Small intestine (tissue), 7 donors: ENCODE measurements at regions not wholly inside any gene's neighbourhood (a gene's known extent, or its start where the extent isn't known, plus 50 kb on each side); places are given as distances from the start of the nearest gene placed in this dataset.

Experiments used
- DNase-seq, 2 donors: peaks; one replicate each; pipeline versions ENCODE4 v3.0.0 to v3.0.0-alpha.2; 2013
- FAIRE-seq: peaks from 2 replicates; lab custom pipeline; 2012; peaks lifted over from hg19 to GRCh38; lab: Jason Lieb, UNC
- H3K27ac ChIP-seq, 3 donors: one replicate each; pipeline ENCODE4 v1.5.1; 2013; ENCODE audit warnings: low read length in 2 of 3, mild to moderate bottlenecking in 2 of 3, control low read depth in 1 of 3, inconsistent platforms in 1 of 3, low read depth in 1 of 3, moderate library complexity in 1 of 3
- H3K27me3 ChIP-seq, 3 donors: one replicate each; pipeline ENCODE4 v1.6.1; 2013; ENCODE audit warnings: low read length in 3 of 3, inconsistent platforms in 1 of 3; ENCODE audit not compliant: control insufficient read depth in 3 of 3, insufficient read depth in 3 of 3
- H3K36me3 ChIP-seq, 3 donors: one replicate each; pipeline ENCODE4 v1.6.1; 2013; ENCODE audit warnings: low read length in 3 of 3, inconsistent platforms in 1 of 3, low read depth in 1 of 3, mild to moderate bottlenecking in 1 of 3, moderate library complexity in 1 of 3; ENCODE audit not compliant: control insufficient read depth in 3 of 3, insufficient read depth in 2 of 3
- H3K4me1 ChIP-seq, 3 donors: one replicate each; pipeline ENCODE4 v1.6.1; 2013; ENCODE audit warnings: low read length in 2 of 3, inconsistent platforms in 1 of 3, low read depth in 1 of 3, mild to moderate bottlenecking in 1 of 3, moderate library complexity in 1 of 3; ENCODE audit not compliant: control insufficient read depth in 3 of 3, insufficient read depth in 2 of 3
- H3K4me3 ChIP-seq, 3 donors: one replicate each; pipeline ENCODE4 v1.5.1; 2013; ENCODE audit warnings: low read length in 3 of 3, control low read depth in 1 of 3, inconsistent platforms in 1 of 3, low read depth in 1 of 3, mild to moderate bottlenecking in 1 of 3, moderate library complexity in 1 of 3
- H3K9me3 ChIP-seq, 2 donors: one replicate each; pipeline ENCODE4 v1.6.1; 2013; ENCODE audit warnings: low read depth in 1 of 2, low read length in 1 of 2; ENCODE audit not compliant: control insufficient read depth in 2 of 2, insufficient read depth in 1 of 2
- WGBS, 3 donors: extraction: QIAGEN DNeasy Blood & Tissue Kit; methylation state at CpG; one replicate each; pipeline ENCODE4 v1.1.7; 2013; 5-methylcytosine and 5-hydroxymethylcytosine counted together
- donor health status: healthy with polysubstance abuse.
- donor health status: control.
- donor health status: control.
- donor health status: Bipolar disorder and iron deficiency.
- donor health status: healthy.

DNA sequence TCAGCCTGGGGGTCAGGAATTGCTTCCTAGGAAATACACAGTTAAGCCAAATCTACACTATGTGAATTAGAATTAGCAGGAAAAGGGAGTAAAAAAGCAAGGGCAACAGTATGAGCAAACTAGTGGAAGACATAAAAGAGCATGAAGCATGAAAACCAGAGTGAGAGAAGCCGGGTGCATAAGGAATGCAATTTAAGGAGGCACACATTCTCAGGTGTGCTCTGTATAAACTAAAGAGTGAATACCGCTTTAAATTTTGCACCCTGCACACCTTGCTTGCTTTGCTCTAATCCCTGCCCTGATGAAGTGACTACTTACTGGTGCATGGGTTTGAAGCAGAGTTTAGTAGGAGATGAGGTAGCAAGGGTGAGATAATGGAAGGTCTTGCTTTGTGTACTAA, 65.7 kb upstream of the EPHA4 start:
- WGBS, 3 donors = 81 to 86% (median 86%) methylated on average over 2 of the region's 2 CpGs
- no peaks in the 10 kb centered on the region for H3K36me3 ChIP-seq
- H3K27ac ChIP-seq = no peak overlapping the region
- H3K27me3 ChIP-seq = no peaks in the 10 kb centered on the region
- FAIRE-seq = no peak
- no peaks in the 10 kb centered on the region for H3K4me1 ChIP-seq
- DNase-seq = no peak
- H3K4me3 ChIP-seq = no peak overlapping the region
- no peaks in the 10 kb centered on the region for H3K9me3 ChIP-seq

DNA sequence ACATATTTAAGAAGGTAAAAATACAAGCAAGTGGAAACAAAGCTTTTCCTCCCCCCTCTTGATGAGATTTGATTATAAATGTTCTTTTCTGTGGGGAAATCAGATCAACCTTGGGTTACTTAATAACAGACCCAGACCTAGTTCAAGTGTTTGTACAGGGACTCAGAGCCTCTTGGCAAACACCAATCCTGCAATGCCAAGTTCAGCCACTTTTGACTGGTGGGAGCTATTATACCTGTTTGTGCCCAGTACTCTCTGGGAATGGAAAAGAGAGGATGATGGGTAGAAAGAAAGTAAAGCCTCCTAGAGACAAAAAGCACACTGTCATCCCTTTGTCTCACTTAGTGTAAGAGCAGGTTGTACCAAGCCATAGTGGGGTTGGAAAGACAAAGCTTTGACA, 63.8 kb upstream of the EPHA4 start:
- FAIRE-seq = no peak
- no peaks in the 10 kb centered on the region for H3K27me3 ChIP-seq
- H3K36me3 ChIP-seq = no peaks in the 10 kb centered on the region
- no peaks in the 10 kb centered on the region for H3K9me3 ChIP-seq
- DNase-seq = peak in 1 of 2 donors; percentile 16
- H3K27ac ChIP-seq = no peak overlapping the region
- no peak overlapping the region for H3K4me3 ChIP-seq
- H3K4me1 ChIP-seq = no peaks in the 10 kb centered on the region

DNA sequence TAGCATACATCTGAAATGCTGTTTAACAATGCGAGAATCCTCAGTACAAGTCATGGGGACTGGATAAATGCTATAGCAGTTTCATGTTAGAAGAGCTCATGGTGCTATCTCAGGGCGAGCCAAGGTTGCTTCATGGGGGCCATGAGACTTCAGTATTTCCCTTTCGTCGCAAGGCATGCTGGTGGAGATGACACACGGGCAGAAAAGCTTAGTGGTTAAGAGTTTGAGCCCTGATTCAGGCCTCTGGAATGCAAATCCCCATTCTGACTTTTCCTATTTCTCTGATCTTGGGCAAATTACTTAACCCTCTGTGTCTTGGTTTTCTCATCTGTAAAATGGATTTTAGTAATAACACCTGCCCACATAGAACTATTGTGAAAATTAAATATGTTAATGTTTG, 57.4 kb upstream of the EPHA4 start:
- no peak overlapping the region for H3K27ac ChIP-seq
- no peaks in the 10 kb centered on the region for H3K36me3 ChIP-seq
- H3K9me3 ChIP-seq = no peaks in the 10 kb centered on the region
- H3K4me3 ChIP-seq = no peak overlapping the region
- DNase-seq (no peak), FAIRE-seq (no peak)
- no peaks in the 10 kb centered on the region for H3K27me3 ChIP-seq
- H3K4me1 ChIP-seq = no peaks in the 10 kb centered on the region
- 78 to 80% (median 80%) methylated on average over 5 of the region's 5 CpGs for WGBS, 3 donors

DNA sequence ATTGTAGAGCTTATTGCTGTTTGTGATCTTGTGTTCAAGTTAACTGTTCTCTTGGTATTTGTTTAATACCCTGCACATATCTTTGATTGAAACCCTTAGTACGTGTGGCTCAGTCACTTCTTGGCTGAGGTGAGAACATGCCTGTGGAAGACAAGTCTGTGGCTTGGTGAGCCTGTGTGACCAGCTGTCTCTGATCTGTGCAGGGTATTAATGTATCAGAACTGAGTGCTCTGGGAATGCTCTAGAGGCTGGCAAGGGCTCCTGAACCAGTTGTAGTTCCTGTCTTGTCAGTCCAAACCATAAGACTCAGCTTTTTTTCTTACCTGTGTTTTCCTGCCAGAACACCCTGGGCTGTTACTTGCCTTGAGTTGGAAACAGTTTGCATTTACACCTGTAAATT, 52.4 kb upstream of the EPHA4 start:
- H3K36me3 ChIP-seq = no peaks in the 10 kb centered on the region
- no peak for DNase-seq
- H3K27me3 ChIP-seq = no peaks in the 10 kb centered on the region
- no peak overlapping the region for H3K27ac ChIP-seq
- no peaks in the 10 kb centered on the region for H3K4me1 ChIP-seq
- no peak overlapping the region for H3K4me3 ChIP-seq
- FAIRE-seq = no peak
- H3K9me3 ChIP-seq = peaks cover 0 to 4% of the 10 kb centered on the region in 2 donors
- WGBS, 3 donors = 59 to 83% (median 73%) methylated on average over 1 of the region's 1 CpG
